ENCODE measurements at regions not wholly inside any gene's neighbourhood (a gene's known extent, or its start where the extent isn't known, plus 50 kb on each side); places are given as distances from the start of the nearest gene placed in this dataset.

GRCh38 chr2:12657560-12657959 is 59.2 kb upstream of the TRIB2 start:
- H3K27ac ChIP-seq, result no peak overlapping the region
- H3K4me1 Mint-ChIP-seq, result peaks cover 8% of the 10 kb centered on the region

DNA sequence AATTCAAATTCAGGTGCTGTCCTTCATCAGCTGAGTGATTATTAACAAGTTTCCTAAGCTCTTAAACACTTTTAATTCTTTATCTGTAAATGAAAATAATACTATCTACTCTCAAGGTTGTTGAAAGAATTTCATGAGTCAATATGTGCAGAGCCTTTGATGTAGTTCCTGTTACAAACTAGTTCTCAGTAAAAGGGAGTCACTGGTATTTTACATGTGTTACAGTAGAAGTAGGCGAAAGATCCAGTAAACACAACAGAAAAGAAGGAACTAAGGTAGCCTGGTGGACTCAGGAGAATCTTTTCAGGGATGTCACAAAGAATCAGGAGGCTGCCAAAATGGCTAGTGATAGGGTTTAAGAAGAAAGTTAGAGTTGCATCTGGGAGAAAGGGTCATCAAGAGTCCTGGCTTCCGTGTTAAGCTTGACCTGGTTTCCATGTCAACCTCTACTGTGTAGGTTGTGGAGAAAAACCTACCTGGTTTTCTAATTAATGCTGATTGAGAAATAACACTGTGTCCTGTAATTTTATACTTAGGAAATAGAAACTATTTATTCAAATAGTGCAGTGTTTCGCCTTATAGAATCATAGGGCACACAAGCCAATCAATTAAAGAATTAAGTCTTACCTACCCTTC is 58.3 kb upstream of the TRIB2 start:
- H3K4me1 Mint-ChIP-seq, result peaks cover 8% of the 10 kb centered on the region
- no peak overlapping the region for H3K9ac ChIP-seq
- H3K36me3 ChIP-seq, result no peaks in the 10 kb centered on the region

More at GRCh38 chr2:12657560-12657959, 59.2 kb upstream of the TRIB2 start:
- no peaks in the 10 kb centered on the region for H3K9me3 Mint-ChIP-seq
- Histone ChIP-seq H2AFZ (replicated peaks) (no peak overlapping the region), H3K79me2 (ENCODE audit: low read depth) (no peaks in the 10 kb centered on the region), H3K9me3 (ENCODE audit: low read depth) (no peaks in the 10 kb centered on the region), H3K4me2 (no peak overlapping the region), H3F3A (ENCODE audit: low read depth) (no peaks in the 10 kb centered on the region), H3K36me3 (no peaks in the 10 kb centered on the region), H3K9ac (no peak overlapping the region), H3K4me3 (no peak overlapping the region), H3K27me3 (no peaks in the 10 kb centered on the region), H3K4me1 (no peaks in the 10 kb centered on the region), H4K20me1 (ENCODE audit: low read depth) (no peaks in the 10 kb centered on the region)
- H3K36me3 Mint-ChIP-seq, result no peaks in the 10 kb centered on the region
- peaks cover 4% of the 10 kb centered on the region for H3K27me3 Mint-ChIP-seq (ENCODE audit: insufficient read depth, low read depth)
- TF ChIP-seq EZH2 (IDR thresholded peaks at IDR 0.05) (no peak), CTCF (IDR thresholded peaks at IDR 0.05) (no peak), EZH2phosphoT487 (IDR thresholded peaks at IDR 0.05) (no peak)
- H3K4me3 Mint-ChIP-seq, result no peak overlapping the region
- no peak for DNase-seq (ENCODE audit: low spot score)
- H3K27ac Mint-ChIP-seq, result no peak overlapping the region

DNA sequence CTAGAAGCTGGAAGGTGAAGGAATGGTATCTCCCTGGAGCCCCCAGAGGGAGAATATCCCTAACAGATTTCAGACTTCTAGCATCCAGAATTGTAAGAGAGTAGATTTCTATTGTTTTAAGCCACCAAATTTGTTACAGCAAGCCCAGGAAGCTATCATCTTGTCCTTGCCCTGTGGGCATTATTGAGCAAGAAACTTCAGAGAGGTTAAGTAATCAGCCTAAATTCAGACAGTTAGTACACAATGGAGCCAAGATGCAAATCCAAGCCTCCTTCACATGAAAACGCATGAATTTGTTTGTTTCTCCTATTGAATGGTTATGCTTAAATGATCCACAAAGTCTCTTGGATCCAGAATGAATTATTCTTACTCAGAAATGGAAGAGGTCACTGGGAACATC is 55.2 kb upstream of the TRIB2 start:
- H3K4me3 Mint-ChIP-seq, result no peak overlapping the region
- H3K9me3 ChIP-seq (ENCODE audit: low read depth), result peaks cover 5% of the 10 kb centered on the region
- no peak overlapping the region for H3K4me2 ChIP-seq

More for the DNA sequence above, 58.3 kb upstream of the TRIB2 start:
- Histone ChIP-seq H3F3A (ENCODE audit: low read depth) (no peaks in the 10 kb centered on the region), H4K20me1 (ENCODE audit: low read depth) (no peaks in the 10 kb centered on the region), H3K4me3 (no peak overlapping the region), H3K9me3 (ENCODE audit: low read depth) (no peaks in the 10 kb centered on the region), H2AFZ (replicated peaks) (no peak overlapping the region), H3K79me2 (ENCODE audit: low read depth) (no peaks in the 10 kb centered on the region), H3K27ac (no peak overlapping the region), H3K27me3 (no peaks in the 10 kb centered on the region), H3K4me2 (no peak overlapping the region), H3K4me1 (no peaks in the 10 kb centered on the region)
- TF ChIP-seq EZH2phosphoT487 (IDR thresholded peaks at IDR 0.05) (no peak), EZH2 (IDR thresholded peaks at IDR 0.05) (no peak), CTCF (IDR thresholded peaks at IDR 0.05) (no peak)
- Mint-ChIP-seq H3K27ac (no peak overlapping the region), H3K36me3 (no peaks in the 10 kb centered on the region), H3K27me3 (ENCODE audit: insufficient read depth, low read depth) (peaks cover 6% of the 10 kb centered on the region), H3K4me3 (no peak overlapping the region), H3K9me3 (no peaks in the 10 kb centered on the region)
- DNase-seq (ENCODE audit: low spot score), result no peak

DNA sequence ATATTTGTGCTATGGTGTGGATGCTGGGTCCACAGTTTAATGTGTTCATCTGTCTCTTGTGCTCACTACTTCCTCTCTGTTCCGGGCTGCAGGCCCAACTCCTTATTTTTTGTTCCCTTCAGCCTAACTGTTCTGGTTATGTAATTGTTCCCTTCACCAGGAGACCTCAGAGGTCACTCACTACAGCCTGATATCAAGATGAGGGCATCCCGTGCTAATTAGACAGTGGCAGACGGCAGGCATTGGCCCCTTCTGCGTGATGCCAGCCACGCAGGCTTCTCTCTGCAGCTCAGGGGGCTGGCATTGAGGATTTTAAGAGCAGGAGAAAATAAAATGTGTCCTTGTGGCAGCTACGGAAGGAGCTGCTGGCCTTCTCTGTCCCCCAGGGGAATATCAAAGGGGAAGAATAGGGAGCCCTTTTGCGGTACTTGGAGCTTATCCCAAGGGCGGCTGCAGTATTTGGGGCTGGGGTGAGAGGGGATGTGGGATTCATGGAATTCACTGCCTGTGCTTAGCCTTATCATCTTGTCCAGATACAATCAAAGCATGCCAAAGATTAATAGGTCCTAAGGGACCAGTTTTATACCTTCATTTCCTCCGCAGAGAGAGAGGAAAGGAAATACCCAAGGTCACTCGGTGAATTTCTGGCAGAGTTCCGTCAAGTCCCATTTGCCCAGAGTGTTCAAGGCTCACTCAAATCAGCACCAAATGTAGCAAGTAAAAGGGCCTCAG is 53.3 kb upstream of the TRIB2 start:
- no peaks in the 10 kb centered on the region for H3K27me3 ChIP-seq
- Mint-ChIP-seq H3K4me3 (no peak overlapping the region), H3K9me3 (peaks cover 7% of the 10 kb centered on the region), H3K27ac (no peak overlapping the region), H3K36me3 (no peaks in the 10 kb centered on the region), H3K27me3 (ENCODE audit: insufficient read depth, low read depth) (peaks cover 2% of the 10 kb centered on the region), H3K4me1 (peaks cover 2% of the 10 kb centered on the region)
- peaks cover 7% of the 10 kb centered on the region for H3K9me3 ChIP-seq (ENCODE audit: low read depth)
- no peaks in the 10 kb centered on the region for H3F3A ChIP-seq (ENCODE audit: low read depth)
- H3K4me2 ChIP-seq, result no peak overlapping the region
- no peak overlapping the region for H3K27ac ChIP-seq
- no peaks in the 10 kb centered on the region for H3K36me3 ChIP-seq
- H3K9ac ChIP-seq, result no peak overlapping the region
- no peaks in the 10 kb centered on the region for H4K20me1 ChIP-seq (ENCODE audit: low read depth)
- TF ChIP-seq CTCF (IDR thresholded peaks at IDR 0.05), result no peak
- no peak for TF ChIP-seq EZH2 (IDR thresholded peaks at IDR 0.05)
- TF ChIP-seq EZH2phosphoT487 (IDR thresholded peaks at IDR 0.05), result no peak
- H3K79me2 ChIP-seq (ENCODE audit: low read depth), result no peaks in the 10 kb centered on the region
- H3K4me3 ChIP-seq, result no peak overlapping the region
- no peaks in the 10 kb centered on the region for H3K4me1 ChIP-seq
- no peak overlapping the region for H2AFZ ChIP-seq (replicated peaks)
- no peak for DNase-seq (ENCODE audit: low spot score)

More for the DNA sequence above, 55.2 kb upstream of the TRIB2 start:
- Histone ChIP-seq H3K4me1 (no peaks in the 10 kb centered on the region), H3K9ac (no peak overlapping the region), H3K27me3 (no peaks in the 10 kb centered on the region), H3K79me2 (ENCODE audit: low read depth) (no peaks in the 10 kb centered on the region), H3K27ac (no peak overlapping the region), H2AFZ (replicated peaks) (no peak overlapping the region), H4K20me1 (ENCODE audit: low read depth) (no peaks in the 10 kb centered on the region), H3K4me3 (no peak overlapping the region), H3F3A (ENCODE audit: low read depth) (no peaks in the 10 kb centered on the region), H3K36me3 (no peaks in the 10 kb centered on the region)
- Mint-ChIP-seq H3K27ac (no peak overlapping the region), H3K9me3 (peaks cover 5% of the 10 kb centered on the region), H3K27me3 (ENCODE audit: insufficient read depth, low read depth) (peaks cover 6% of the 10 kb centered on the region), H3K4me1 (peaks cover 5% of the 10 kb centered on the region), H3K36me3 (no peaks in the 10 kb centered on the region)
- TF ChIP-seq EZH2phosphoT487 (IDR thresholded peaks at IDR 0.05), result no peak
- no peak for DNase-seq (ENCODE audit: low spot score)
